ENCODE measurements at regions not wholly inside any gene's neighbourhood (a gene's known extent, or its start where the extent isn't known, plus 50 kb on each side); places are given as distances from the start of the nearest gene placed in this dataset.

- Histone ChIP-seq H3K23ac (ENCODE audit: low read depth, low read length) (no peak overlapping the region), H4K5ac (ENCODE audit: low read depth, low read length) (no peak overlapping the region), H3K56ac (ENCODE audit: extremely low read depth, insufficient read depth, low read length) (no peak overlapping the region), H3K27me3 (ENCODE audit: control insufficient read depth, insufficient read depth, low read length) (no peaks in the 10 kb centered on the region), H3K4me1 (ENCODE audit: control insufficient read depth, insufficient read depth, low read length) (no peaks in the 10 kb centered on the region), H3K36me3 (ENCODE audit: control insufficient read depth, insufficient read depth, low read length) (no peaks in the 10 kb centered on the region), H2BK5ac (ENCODE audit: low read depth, low read length, poor library complexity, severe bottlenecking) (no peak overlapping the region), H2BK15ac (ENCODE audit: low read depth, low read length) (no peak overlapping the region), H3K9me1 (ENCODE audit: insufficient read depth, low read length) (no peaks in the 10 kb centered on the region), H4K91ac (ENCODE audit: insufficient read depth, low read depth, low read length) (no peak overlapping the region), H3K14ac (replicated peaks; ENCODE audit: low read depth, low read length) (no peak overlapping the region), H3K9me3 (ENCODE audit: control insufficient read depth, insufficient read depth, low read length) (peaks cover 26% of the 10 kb centered on the region), H2AK5ac (ENCODE audit: low read depth, low read length) (no peak overlapping the region), H2AFZ (replicated peaks; ENCODE audit: low read length, poor library complexity) (no peak overlapping the region), H2BK20ac (ENCODE audit: low read depth, low read length) (no peak overlapping the region), H2BK120ac (ENCODE audit: low read depth, low read length) (no peak overlapping the region), H3K27ac (ENCODE audit: insufficient read depth, low read length) (no peak overlapping the region), H2AK9ac (replicated peaks; ENCODE audit: low read depth, low read length, poor library complexity) (no peak overlapping the region), H3K4ac (ENCODE audit: low read depth, low read length) (no peak overlapping the region), H3K79me1 (ENCODE audit: low read depth in 1 of 2, low read length in 2 of 2) (no peaks in the 10 kb centered on the region), H4K20me1 (ENCODE audit: insufficient read depth, low read length) (no peaks in the 10 kb centered on the region), H3K4me3 (ENCODE audit: insufficient read depth, low read depth, low read length) (no peak overlapping the region), H4K8ac (ENCODE audit: low read depth in 2 of 2, low read length in 2 of 2) (no peak overlapping the region), H3K9ac (ENCODE audit: low read depth, low read length) (no peak overlapping the region), H3K4me2 (ENCODE audit: low read depth, low read length) (no peak overlapping the region), H3K18ac (ENCODE audit: low read depth, low read length) (no peak overlapping the region)
- dilution Hi-C loops (cut with HindIII; ENCODE audit: low sequenced_read_pairs, unreplicated experiment) (no loop called here), intact Hi-C loops (cut with micrococcal nuclease) (no loop called here), in situ Hi-C loops (cut with MboI; ENCODE audit: low sequenced_read_pairs) (no loop called here)
- POLR2A ChIA-PET (ENCODE audit: unreplicated experiment), result no interaction called here
- DNase-seq (no peak), ATAC-seq (ENCODE audit: low read depth) (no peak)
- TF ChIP-seq POLR2A (IDR thresholded peaks at IDR 0.05; ENCODE audit: low read depth, low read length) (no peak), MXI1 (IDR thresholded peaks at IDR 0.05; ENCODE audit: borderline replicate concordance, low read depth, low read length) (no peak), SMC3 (IDR thresholded peaks at IDR 0.05; ENCODE audit: low read depth, low read length) (no peak), RCOR1 (IDR thresholded peaks at IDR 0.05; ENCODE audit: insufficient replicate concordance, low read length) (no peak)
- CTCF ChIA-PET, result no interaction called here
- BruUV-seq (replicated peaks), result no TSS peak
- no CpG with 5 or more reads among the region's 3 CpGs for WGBS, 2 experiments (ENCODE audit: extremely low coverage in 2 of 2, insufficient read length in 1 of 2)
These were observed 319.9 kb upstream of the COBL start for GRCh38 chr7:51636503-51636902.
